ENCODE measurements at regions not wholly inside any gene's neighbourhood (a gene's known extent, or its start where the extent isn't known, plus 50 kb on each side); places are given as distances from the start of the nearest gene placed in this dataset.
"Not testable (repeated sequence)": the region's sequence is repeated elsewhere in the genome, so short reads cannot be mapped to it uniquely, and the experiment has no call there.

DNA sequence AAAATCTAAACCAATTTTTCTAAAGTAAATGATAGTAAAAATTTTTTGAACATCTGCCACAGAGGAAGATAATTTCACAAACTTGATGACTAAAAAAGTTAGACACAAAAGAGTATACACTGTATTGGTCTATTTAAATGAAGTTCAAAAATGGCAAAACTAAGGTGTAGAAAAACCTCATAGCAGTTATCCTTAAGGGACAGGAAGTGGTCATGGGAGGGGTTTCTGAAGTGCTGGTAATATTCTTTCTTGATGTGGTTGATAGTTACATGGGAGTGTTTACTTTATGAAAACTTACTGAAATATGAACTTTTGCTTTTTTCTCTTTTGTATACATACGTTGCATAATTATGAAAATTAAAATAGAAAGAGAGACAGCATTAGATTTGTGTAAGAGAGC lies 64.1 kb upstream of the POTED start:
- H3K27ac ChIP-seq (ENCODE audit: low read depth in 1 of 2, low read length in 2 of 2); H3K27me3 Mint-ChIP-seq (ENCODE audit: low read depth in 3 of 3); H3K36me3 ChIP-seq (replicated peaks in 1 of 2; ENCODE audit: control insufficient read depth in 1 of 2, insufficient read depth in 2 of 2, low read length in 2 of 2); intact Hi-C loops (cut with micrococcal nuclease); DNase-seq; H3K4me2 ChIP-seq (replicated peaks; ENCODE audit: extremely low read depth, low read length, poor library complexity, severe bottlenecking); H3K79me2 ChIP-seq (ENCODE audit: insufficient read depth, low read length); H3K4me3 Mint-ChIP-seq; H3K36me3 Mint-ChIP-seq; H3K9ac ChIP-seq (ENCODE audit: insufficient read depth, low read length, poor library complexity, severe bottlenecking); H3K27me3 ChIP-seq (ENCODE audit: control insufficient read depth in 2 of 2, insufficient read depth in 2 of 2, low read length in 2 of 2); H3K9me3 ChIP-seq (replicated peaks in 1 of 2; ENCODE audit: control insufficient read depth in 1 of 2, insufficient read depth in 1 of 2, low read length in 2 of 2); H3K4me1 ChIP-seq (ENCODE audit: control insufficient read depth in 1 of 2, insufficient read depth in 2 of 2, low read length in 2 of 2); H2AFZ ChIP-seq (ENCODE audit: insufficient read depth, low read depth, low read length, poor library complexity, severe bottlenecking); H3K4me1 Mint-ChIP-seq; H4K20me1 ChIP-seq (ENCODE audit: insufficient read depth, low read length); H3K9me3 Mint-ChIP-seq; H3K4me3 ChIP-seq (replicated peaks in 1 of 3; ENCODE audit: low read depth in 2 of 3, low read length in 3 of 3); H3K27ac Mint-ChIP-seq: not testable (repeated sequence)
- WGBS (ENCODE audit: insufficient coverage): no CpG with 5 or more reads among the region's 1 CpG

All from CD14-positive monocyte (primary cell).